GM18907 (cell line): ENCODE measurements at regions not wholly inside any gene's neighbourhood (a gene's known extent, or its start where the extent isn't known, plus 50 kb on each side); places are given as distances from the start of the nearest gene placed in this dataset.

ENCODE experiments used
- ATAC-seq: cut with Tn5 transposase; IDR thresholded peaks from one replicate; pipeline ENCODE4 v1.9.1; 2021; ENCODE audit warnings: mild to moderate bottlenecking, moderate library complexity; ENCODE audit not compliant: unreplicated experiment

GRCh38 chr10:131442271-131442670, 130.8 kb upstream of the TCERG1L start:
- no peak for ATAC-seq

- no peak for ATAC-seq
These were observed 132.8 kb upstream of the TCERG1L start for GRCh38 chr10:131444286-131444685.

GRCh38 chr10:131444862-131445461, 133.4 kb upstream of the TCERG1L start:
- no peak for ATAC-seq

- ATAC-seq: no peak
These were observed 134.1 kb upstream of the TCERG1L start for GRCh38 chr10:131445623-131446022.

GRCh38 chr10:131446171-131446570, 134.7 kb upstream of the TCERG1L start:
- ATAC-seq: no peak

- ATAC-seq: no peak
These were observed 136.7 kb upstream of the TCERG1L start for GRCh38 chr10:131448171-131448570.

- no peak for ATAC-seq
These were observed 137.4 kb upstream of the TCERG1L start for GRCh38 chr10:131448883-131449282.

- ATAC-seq: no peak
These were observed 138.8 kb upstream of the TCERG1L start for GRCh38 chr10:131450216-131450765.

- ATAC-seq: no peak
These were observed 140.0 kb upstream of the TCERG1L start for GRCh38 chr10:131451407-131452015.

GRCh38 chr10:131452926-131453720, 141.6 kb upstream of the TCERG1L start:
- ATAC-seq: no peak

- ATAC-seq: no peak
These were observed 142.5 kb upstream of the TCERG1L start for GRCh38 chr10:131453721-131454634.

GRCh38 chr10:131456411-131456810, 144.9 kb upstream of the TCERG1L start:
- ATAC-seq: no peak

GRCh38 chr10:131461093-131461492, 149.6 kb upstream of the TCERG1L start:
- no peak for ATAC-seq

GRCh38 chr10:131464789-131465188, 153.3 kb upstream of the TCERG1L start:
- no peak for ATAC-seq

GRCh38 chr10:131469551-131469950, 158.0 kb upstream of the TCERG1L start:
- ATAC-seq: no peak

GRCh38 chr10:131473645-131474044, 162.1 kb upstream of the TCERG1L start:
- no peak for ATAC-seq

- no peak for ATAC-seq
These were observed 162.9 kb upstream of the TCERG1L start for GRCh38 chr10:131474416-131474815.

GRCh38 chr10:131475043-131475442, 163.5 kb upstream of the TCERG1L start:
- ATAC-seq: no peak

- no peak for ATAC-seq
These were observed 164.3 kb upstream of the TCERG1L start for GRCh38 chr10:131475803-131476202.

- no peak for ATAC-seq
These were observed 166.1 kb upstream of the TCERG1L start for GRCh38 chr10:131477457-131478121.
